Uterus (tissue), 3 donors: ENCODE measurements at regions not wholly inside any gene's neighbourhood (a gene's known extent, or its start where the extent isn't known, plus 50 kb on each side); places are given as distances from the start of the nearest gene placed in this dataset.

ENCODE experiments used
- DNase-seq, 2 donors: peaks; one replicate each; pipeline ENCODE4 v3.0.0-alpha.2; 2019 to 2020
- H3K27ac ChIP-seq, 2 donors: fragments of 200-600 bp; sonication (generic); 1 replicate in 1 of 2; 2 replicates in 1 of 2; pipeline ENCODE4 v1.5.1; 2016 to 2018
- H3K27me3 ChIP-seq, 2 donors: fragments of 200-600 bp; sonication (generic); one replicate each; pipeline ENCODE4 v1.5.1; 2018 to 2019; ENCODE audit warnings: control low read depth in 1 of 2
- H3K36me3 ChIP-seq, 2 donors: fragments of 200-600 bp; sonication (generic); one replicate each; pipeline ENCODE4 v1.5.1; 2019; ENCODE audit warnings: control low read depth in 1 of 2
- H3K4me1 ChIP-seq, 2 donors: fragments of 200-600 bp; sonication (generic); one replicate each; pipeline ENCODE4 v1.5.1; 2018 to 2019; ENCODE audit warnings: control low read depth in 1 of 2
- H3K4me3 ChIP-seq, 2 donors: fragments of 200-600 bp; sonication (generic); 1 replicate in 1 of 2; 2 replicates in 1 of 2; pipeline ENCODE4 v1.5.1; 2018 to 2019; ENCODE audit warnings: mild to moderate bottlenecking in 1 of 2
- H3K9me3 ChIP-seq, 2 donors: fragments of 200-600 bp; sonication (generic); one replicate each; pipeline ENCODE4 v1.5.1; 2019; ENCODE audit warnings: control low read depth in 1 of 2
- CTCF ChIP-seq, 4 experiments: fragments of 200-600 bp in 2 of 4; fragments of 450-650 bp in 2 of 4; sonication (generic) in 2 of 4; IDR thresholded peaks; one replicate each; pipeline ENCODE4 v1.5.1; 2016 to 2019; ENCODE audit warnings: antibody characterized with exemption in 4 of 4, mild to moderate bottlenecking in 2 of 4, moderate library complexity in 1 of 4
- POLR2A ChIP-seq, 2 donors: fragments of 450-650 bp; IDR thresholded peaks; one replicate each; pipeline ENCODE4 v1.6.1; 2016; ENCODE audit warnings: antibody characterized with exemption in 2 of 2, mild to moderate bottlenecking in 1 of 2, moderate library complexity in 1 of 2
- intact Hi-C: fragments of 100-400 bp; cut with DNase I; formaldehyde crosslinking; loops from one replicate; pipeline ENCODE4 v1.15.1; 2023; ENCODE audit warnings: low total_unique reads
- donor health status: DM: yes; HTN: yes; CAD: no.

GRCh38 chr13:73365252-73365651 lies 306.4 kb downstream of the KLF5 start:
- no peak overlapping the region for H3K4me3 ChIP-seq
- no peaks in the 10 kb centered on the region for H3K36me3 ChIP-seq
- no peaks in the 10 kb centered on the region for H3K9me3 ChIP-seq
- no peaks in the 10 kb centered on the region for H3K4me1 ChIP-seq
- H3K27me3 ChIP-seq: no peaks in the 10 kb centered on the region
- no peak for TF ChIP-seq CTCF (IDR thresholded peaks at IDR 0.05)
- TF ChIP-seq POLR2A (IDR thresholded peaks at IDR 0.05): no peak
- no peak for DNase-seq
- intact Hi-C loops: no loop called here
- no peak overlapping the region for H3K27ac ChIP-seq

GRCh38 chr13:73364736-73365135 lies 305.9 kb downstream of the KLF5 start:
- H3K36me3 ChIP-seq: no peaks in the 10 kb centered on the region
- TF ChIP-seq POLR2A (IDR thresholded peaks at IDR 0.05) (no peak), CTCF (IDR thresholded peaks at IDR 0.05) (no peak)
- no peaks in the 10 kb centered on the region for H3K9me3 ChIP-seq
- H3K27me3 ChIP-seq: no peaks in the 10 kb centered on the region
- intact Hi-C loops: no loop called here
- no peaks in the 10 kb centered on the region for H3K4me1 ChIP-seq
- no peak for DNase-seq
- no peak overlapping the region for H3K27ac ChIP-seq
- no peak overlapping the region for H3K4me3 ChIP-seq

GRCh38 chr13:73358606-73359095 lies 299.8 kb downstream of the KLF5 start:
- TF ChIP-seq CTCF (IDR thresholded peaks at IDR 0.05) (no peak), POLR2A (IDR thresholded peaks at IDR 0.05) (no peak)
- H3K36me3 ChIP-seq: no peaks in the 10 kb centered on the region
- DNase-seq: no peak
- no peaks in the 10 kb centered on the region for H3K9me3 ChIP-seq
- intact Hi-C loops: no loop called here
- no peak overlapping the region for H3K27ac ChIP-seq
- no peaks in the 10 kb centered on the region for H3K27me3 ChIP-seq
- no peaks in the 10 kb centered on the region for H3K4me1 ChIP-seq
- H3K4me3 ChIP-seq: no peak overlapping the region

GRCh38 chr13:73355134-73355533 lies 296.3 kb downstream of the KLF5 start:
- no peak overlapping the region for H3K27ac ChIP-seq
- TF ChIP-seq POLR2A (IDR thresholded peaks at IDR 0.05) (no peak), CTCF (IDR thresholded peaks at IDR 0.05) (no peak)
- H3K9me3 ChIP-seq: no peaks in the 10 kb centered on the region
- no peaks in the 10 kb centered on the region for H3K4me1 ChIP-seq
- intact Hi-C loops: no loop called here
- H3K4me3 ChIP-seq: no peak overlapping the region
- no peak for DNase-seq
- no peaks in the 10 kb centered on the region for H3K36me3 ChIP-seq
- no peaks in the 10 kb centered on the region for H3K27me3 ChIP-seq

GRCh38 chr13:73351730-73352129 lies 292.9 kb downstream of the KLF5 start:
- Histone ChIP-seq H3K27me3 (no peaks in the 10 kb centered on the region), H3K27ac (no peak overlapping the region), H3K4me3 (no peak overlapping the region), H3K9me3 (no peaks in the 10 kb centered on the region), H3K4me1 (no peaks in the 10 kb centered on the region), H3K36me3 (no peaks in the 10 kb centered on the region)
- intact Hi-C loops: no loop called here
- no peak for DNase-seq
- TF ChIP-seq CTCF (IDR thresholded peaks at IDR 0.05) (no peak), POLR2A (IDR thresholded peaks at IDR 0.05) (no peak)
